ENCODE measurements at regions not wholly inside any gene's neighbourhood (a gene's known extent, or its start where the extent isn't known, plus 50 kb on each side); places are given as distances from the start of the nearest gene placed in this dataset.

- H3K36me3 Mint-ChIP-seq (ENCODE audit: low read depth) = peaks cover 5% of the 10 kb centered on the region
- H3K9me3 Mint-ChIP-seq = peaks cover 4% of the 10 kb centered on the region
- no peak for TF ChIP-seq CTCF (conservative IDR thresholded peaks at IDR 0.05)
- H3K4me3 Mint-ChIP-seq = no peak overlapping the region
- no peak for DNase-seq (ENCODE audit: low read depth, low spot score)
- H3K27ac Mint-ChIP-seq (ENCODE audit: unreplicated experiment) = no peak overlapping the region
- peaks cover 21% of the 10 kb centered on the region for H3K4me1 Mint-ChIP-seq
- H3K27me3 Mint-ChIP-seq (ENCODE audit: low read depth) = peaks cover 9% of the 10 kb centered on the region
Measured at GRCh38 chr10:129323879-129324278, 143.2 kb upstream of the MGMT start.

- Mint-ChIP-seq H3K27me3 (ENCODE audit: low read depth) (peaks cover 9% of the 10 kb centered on the region), H3K9me3 (no peaks in the 10 kb centered on the region), H3K36me3 (ENCODE audit: low read depth) (no peaks in the 10 kb centered on the region), H3K4me1 (peaks cover 21% of the 10 kb centered on the region), H3K4me3 (no peak overlapping the region), H3K27ac (ENCODE audit: unreplicated experiment) (no peak overlapping the region)
- TF ChIP-seq CTCF (conservative IDR thresholded peaks at IDR 0.05) = no peak
- DNase-seq (ENCODE audit: low read depth, low spot score) = no peak
Measured at GRCh38 chr10:129325893-129326292, 141.1 kb upstream of the MGMT start.

GRCh38 chr10:129328546-129328945 lies 138.5 kb upstream of the MGMT start:
- Mint-ChIP-seq H3K27ac (ENCODE audit: unreplicated experiment) (no peak overlapping the region), H3K4me1 (peaks cover 10% of the 10 kb centered on the region), H3K27me3 (ENCODE audit: low read depth) (peaks cover 6% of the 10 kb centered on the region), H3K36me3 (ENCODE audit: low read depth) (no peaks in the 10 kb centered on the region), H3K9me3 (no peaks in the 10 kb centered on the region), H3K4me3 (no peak overlapping the region)
- no peak for TF ChIP-seq CTCF (conservative IDR thresholded peaks at IDR 0.05)
- DNase-seq (ENCODE audit: low read depth, low spot score) = no peak

- Mint-ChIP-seq H3K4me3 (no peak overlapping the region), H3K27ac (ENCODE audit: unreplicated experiment) (no peak overlapping the region), H3K27me3 (ENCODE audit: low read depth) (no peaks in the 10 kb centered on the region), H3K9me3 (no peaks in the 10 kb centered on the region), H3K4me1 (peaks cover 1% of the 10 kb centered on the region), H3K36me3 (ENCODE audit: low read depth) (no peaks in the 10 kb centered on the region)
- TF ChIP-seq CTCF (conservative IDR thresholded peaks at IDR 0.05) = no peak
- no peak for DNase-seq (ENCODE audit: low read depth, low spot score)
Measured at GRCh38 chr10:129329385-129330055, 137.5 kb upstream of the MGMT start.

GRCh38 chr10:129330211-129330610 lies 136.8 kb upstream of the MGMT start:
- Mint-ChIP-seq H3K27me3 (ENCODE audit: low read depth) (no peaks in the 10 kb centered on the region), H3K9me3 (no peaks in the 10 kb centered on the region), H3K4me3 (no peak overlapping the region), H3K27ac (ENCODE audit: unreplicated experiment) (no peak overlapping the region), H3K4me1 (no peaks in the 10 kb centered on the region), H3K36me3 (ENCODE audit: low read depth) (no peaks in the 10 kb centered on the region)
- TF ChIP-seq CTCF (conservative IDR thresholded peaks at IDR 0.05) = no peak
- DNase-seq (ENCODE audit: low read depth, low spot score) = no peak

Data from neural crest cell (in vitro differentiated cells).